NB4 (cell line): ENCODE measurements at regions not wholly inside any gene's neighbourhood (a gene's known extent, or its start where the extent isn't known, plus 50 kb on each side); places are given as distances from the start of the nearest gene placed in this dataset.

Experiments
- POLR2A ChIP-seq: IDR thresholded peaks from 2 replicates; pipeline ENCODE4 v1.6.1; 2011; ENCODE audit warnings: mild to moderate bottlenecking; ENCODE audit not compliant: insufficient read length; ENCODE audit errors: extremely low read depth
- TF ChIP-seq, protein P1 (sequence below): IDR thresholded peaks from one replicate; pipeline ENCODE4 v1.5.1; 2012; ENCODE audit warnings: low read depth, low read length

- TF ChIP-seq, protein P1, sequence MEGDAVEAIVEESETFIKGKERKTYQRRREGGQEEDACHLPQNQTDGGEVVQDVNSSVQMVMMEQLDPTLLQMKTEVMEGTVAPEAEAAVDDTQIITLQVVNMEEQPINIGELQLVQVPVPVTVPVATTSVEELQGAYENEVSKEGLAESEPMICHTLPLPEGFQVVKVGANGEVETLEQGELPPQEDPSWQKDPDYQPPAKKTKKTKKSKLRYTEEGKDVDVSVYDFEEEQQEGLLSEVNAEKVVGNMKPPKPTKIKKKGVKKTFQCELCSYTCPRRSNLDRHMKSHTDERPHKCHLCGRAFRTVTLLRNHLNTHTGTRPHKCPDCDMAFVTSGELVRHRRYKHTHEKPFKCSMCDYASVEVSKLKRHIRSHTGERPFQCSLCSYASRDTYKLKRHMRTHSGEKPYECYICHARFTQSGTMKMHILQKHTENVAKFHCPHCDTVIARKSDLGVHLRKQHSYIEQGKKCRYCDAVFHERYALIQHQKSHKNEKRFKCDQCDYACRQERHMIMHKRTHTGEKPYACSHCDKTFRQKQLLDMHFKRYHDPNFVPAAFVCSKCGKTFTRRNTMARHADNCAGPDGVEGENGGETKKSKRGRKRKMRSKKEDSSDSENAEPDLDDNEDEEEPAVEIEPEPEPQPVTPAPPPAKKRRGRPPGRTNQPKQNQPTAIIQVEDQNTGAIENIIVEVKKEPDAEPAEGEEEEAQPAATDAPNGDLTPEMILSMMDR, result no peak
- TF ChIP-seq POLR2A, result no peak
Observed at GRCh38 chr12:97751704-97752103, 289.1 kb downstream of the RMST start.
